Midbrain (tissue), 1 donor: ENCODE measurements at regions not wholly inside any gene's neighbourhood (a gene's known extent, or its start where the extent isn't known, plus 50 kb on each side); places are given as distances from the start of the nearest gene placed in this dataset.

Source experiments
- DNase-seq: peaks from one replicate; lab custom pipeline; 2025; lab: John Stamatoyannopoulos, UW

- DNase-seq, result no peak
Measured at GRCh38 chr5:32503261-32503660, 58.7 kb upstream of the ZFR start.

- DNase-seq, result peak; percentile 1
Measured at GRCh38 chr5:32501071-32502002, 56.8 kb upstream of the ZFR start.

GRCh38 chr5:32500181-32500580 is 55.6 kb upstream of the ZFR start:
- DNase-seq, result no peak

- DNase-seq, result no peak
Measured at GRCh38 chr5:32499261-32499660, 54.7 kb upstream of the ZFR start.

GRCh38 chr5:32498484-32498883 is 53.9 kb upstream of the ZFR start:
- DNase-seq, result no peak

GRCh38 chr5:32496104-32496503 is 51.6 kb upstream of the ZFR start:
- no peak for DNase-seq

- DNase-seq, result no peak
Measured at GRCh38 chr5:32494827-32495226, 50.3 kb upstream of the ZFR start.
